Suprapubic skin (tissue), 4 donors: ENCODE measurements at regions not wholly inside any gene's neighbourhood (a gene's known extent, or its start where the extent isn't known, plus 50 kb on each side); places are given as distances from the start of the nearest gene placed in this dataset.

Experiments
- DNase-seq, 2 donors: peaks; one replicate each; pipeline ENCODE4 v3.0.0-alpha.2; 2019; ENCODE audit warnings: low spot score in 2 of 2
- H3K27ac ChIP-seq: fragments of 200-600 bp; sonication (generic); one replicate; pipeline ENCODE4 v1.5.1; 2019
- H3K27me3 ChIP-seq: fragments of 200-600 bp; sonication (generic); one replicate; pipeline ENCODE4 v1.5.1; 2019
- H3K36me3 ChIP-seq: fragments of 200-600 bp; sonication (generic); one replicate; pipeline ENCODE4 v1.5.1; 2019
- H3K4me1 ChIP-seq: fragments of 200-600 bp; sonication (generic); one replicate; pipeline ENCODE4 v1.5.1; 2019
- H3K4me3 ChIP-seq: fragments of 200-600 bp; sonication (generic); one replicate; pipeline ENCODE4 v1.5.1; 2019; ENCODE audit warnings: mild to moderate bottlenecking
- H3K9me3 ChIP-seq: fragments of 200-600 bp; sonication (generic); one replicate; pipeline ENCODE4 v1.5.1; 2019
- EP300 ChIP-seq: sonication (generic); formaldehyde crosslinking; IDR thresholded peaks from one replicate; pipeline ENCODE4 v1.6.1; 2017; ENCODE audit warnings: antibody characterized with exemption
- POLR2A ChIP-seq, 2 donors: fragments of 450-650 bp; IDR thresholded peaks; one replicate each; pipeline ENCODE4 v1.6.1; 2017; ENCODE audit warnings: antibody characterized with exemption in 2 of 2, mild to moderate bottlenecking in 2 of 2, moderate library complexity in 2 of 2
- POLR2AphosphoS5 ChIP-seq, 3 donors: sonication (generic); formaldehyde crosslinking; IDR thresholded peaks; one replicate each; pipeline ENCODE4 v1.6.1; 2017; ENCODE audit warnings: antibody characterized with exemption in 3 of 3
- WGBS: methylation state at CpG from one replicate; pipeline ENCODE4 v1.1.5; 2018; 5-methylcytosine and 5-hydroxymethylcytosine counted together
- TF ChIP-seq, protein P1 (sequence below), 2 donors: fragments of 200-600 bp in 1 of 2; fragments of 450-650 bp in 1 of 2; sonication (generic) in 1 of 2; IDR thresholded peaks; one replicate each; pipeline ENCODE4 v1.5.1; 2016 to 2019; ENCODE audit warnings: antibody characterized with exemption in 2 of 2, mild to moderate bottlenecking in 1 of 2, moderate library complexity in 1 of 2

DNA sequence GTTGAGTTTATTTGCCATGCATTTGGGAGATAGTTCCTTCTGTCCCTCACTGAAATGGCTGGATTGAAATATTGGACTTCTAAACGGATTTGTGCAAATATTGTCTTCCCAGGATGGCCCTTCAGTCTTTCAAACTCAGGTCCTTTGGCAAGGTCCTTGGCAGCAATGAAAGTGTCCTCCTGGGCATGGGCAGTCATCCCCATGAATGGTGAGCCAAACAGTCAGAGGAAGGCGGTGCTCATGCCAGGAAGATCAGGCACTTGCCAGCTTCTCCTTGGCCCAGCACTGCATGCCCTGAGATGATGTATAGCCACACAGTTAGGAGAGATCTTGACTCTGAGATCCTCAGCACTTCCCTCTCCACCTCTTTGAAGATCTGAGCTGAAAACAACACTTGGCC, 221.4 kb upstream of the KLF4 start:
- Histone ChIP-seq H3K9me3 (no peaks in the 10 kb centered on the region), H3K27me3 (no peaks in the 10 kb centered on the region), H3K27ac (no peak overlapping the region), H3K4me1 (peaks cover 13% of the 10 kb centered on the region), H3K36me3 (no peaks in the 10 kb centered on the region), H3K4me3 (no peak overlapping the region)
- WGBS: 58% methylated on average over 2 of the region's 2 CpGs
- no peak for TF ChIP-seq POLR2AphosphoS5 (IDR thresholded peaks at IDR 0.05)
- TF ChIP-seq EP300: no peak
- TF ChIP-seq POLR2A (IDR thresholded peaks at IDR 0.05): no peak
- TF ChIP-seq, protein P1, sequence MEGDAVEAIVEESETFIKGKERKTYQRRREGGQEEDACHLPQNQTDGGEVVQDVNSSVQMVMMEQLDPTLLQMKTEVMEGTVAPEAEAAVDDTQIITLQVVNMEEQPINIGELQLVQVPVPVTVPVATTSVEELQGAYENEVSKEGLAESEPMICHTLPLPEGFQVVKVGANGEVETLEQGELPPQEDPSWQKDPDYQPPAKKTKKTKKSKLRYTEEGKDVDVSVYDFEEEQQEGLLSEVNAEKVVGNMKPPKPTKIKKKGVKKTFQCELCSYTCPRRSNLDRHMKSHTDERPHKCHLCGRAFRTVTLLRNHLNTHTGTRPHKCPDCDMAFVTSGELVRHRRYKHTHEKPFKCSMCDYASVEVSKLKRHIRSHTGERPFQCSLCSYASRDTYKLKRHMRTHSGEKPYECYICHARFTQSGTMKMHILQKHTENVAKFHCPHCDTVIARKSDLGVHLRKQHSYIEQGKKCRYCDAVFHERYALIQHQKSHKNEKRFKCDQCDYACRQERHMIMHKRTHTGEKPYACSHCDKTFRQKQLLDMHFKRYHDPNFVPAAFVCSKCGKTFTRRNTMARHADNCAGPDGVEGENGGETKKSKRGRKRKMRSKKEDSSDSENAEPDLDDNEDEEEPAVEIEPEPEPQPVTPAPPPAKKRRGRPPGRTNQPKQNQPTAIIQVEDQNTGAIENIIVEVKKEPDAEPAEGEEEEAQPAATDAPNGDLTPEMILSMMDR (IDR thresholded peaks at IDR 0.05): no peak
- DNase-seq: no peak

DNA sequence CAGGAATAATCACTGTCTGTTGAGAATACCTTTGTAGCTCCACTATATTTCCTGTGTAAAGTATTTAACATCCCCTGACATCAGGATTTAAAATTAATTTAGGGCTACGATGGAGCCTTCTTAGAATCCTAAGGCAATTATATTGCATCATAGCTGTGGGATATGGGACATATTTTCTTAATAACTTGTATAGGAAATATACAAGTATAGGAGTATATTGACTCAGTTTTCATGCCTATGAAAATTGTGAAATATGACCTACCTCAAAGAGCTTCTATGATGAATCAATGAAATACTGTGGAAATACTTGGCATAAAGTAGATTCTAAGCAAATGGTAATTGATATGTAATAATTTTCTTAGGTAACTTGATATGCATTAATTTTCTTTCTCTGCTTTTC, 221.0 kb upstream of the KLF4 start:
- H3K36me3 ChIP-seq: no peaks in the 10 kb centered on the region
- WGBS: 37% methylated on average over 1 of the region's 1 CpG
- H3K4me1 ChIP-seq: peaks cover 17% of the 10 kb centered on the region
- no peaks in the 10 kb centered on the region for H3K9me3 ChIP-seq
- no peaks in the 10 kb centered on the region for H3K27me3 ChIP-seq
- no peak for DNase-seq
- no peak overlapping the region for H3K27ac ChIP-seq
- H3K4me3 ChIP-seq: no peak overlapping the region
- TF ChIP-seq POLR2AphosphoS5 (IDR thresholded peaks at IDR 0.05): no peak
- no peak for TF ChIP-seq POLR2A (IDR thresholded peaks at IDR 0.05)
- TF ChIP-seq, protein P1 (IDR thresholded peaks at IDR 0.05): no peak
- TF ChIP-seq EP300: no peak

DNA sequence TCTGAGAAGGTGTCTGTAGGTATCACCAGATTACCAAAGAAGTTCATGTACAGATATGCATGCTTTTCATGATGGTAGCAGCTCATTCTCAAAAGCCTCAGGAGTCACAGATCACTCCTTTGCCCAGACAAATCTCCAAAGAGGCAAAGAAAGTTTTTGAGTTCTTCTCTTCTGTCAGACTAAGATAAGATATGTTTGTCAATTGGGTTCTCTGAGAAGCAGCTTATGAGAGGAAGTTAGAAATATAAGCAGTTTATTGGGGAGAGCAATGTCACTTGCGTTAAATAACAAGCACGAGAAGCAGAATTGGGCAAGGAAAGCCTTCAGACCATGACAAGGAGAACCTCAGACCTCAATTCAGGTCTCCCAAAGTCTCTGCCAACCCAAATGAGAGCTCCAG, 219.2 kb upstream of the KLF4 start:
- Histone ChIP-seq H3K4me1 (peaks cover 18% of the 10 kb centered on the region), H3K36me3 (no peaks in the 10 kb centered on the region), H3K27ac (no peak overlapping the region), H3K4me3 (no peak overlapping the region), H3K9me3 (no peaks in the 10 kb centered on the region), H3K27me3 (no peaks in the 10 kb centered on the region)
- TF ChIP-seq POLR2A (IDR thresholded peaks at IDR 0.05): no peak
- DNase-seq: no peak
- WGBS: 84% methylated on average over 2 of the region's 2 CpGs

DNA sequence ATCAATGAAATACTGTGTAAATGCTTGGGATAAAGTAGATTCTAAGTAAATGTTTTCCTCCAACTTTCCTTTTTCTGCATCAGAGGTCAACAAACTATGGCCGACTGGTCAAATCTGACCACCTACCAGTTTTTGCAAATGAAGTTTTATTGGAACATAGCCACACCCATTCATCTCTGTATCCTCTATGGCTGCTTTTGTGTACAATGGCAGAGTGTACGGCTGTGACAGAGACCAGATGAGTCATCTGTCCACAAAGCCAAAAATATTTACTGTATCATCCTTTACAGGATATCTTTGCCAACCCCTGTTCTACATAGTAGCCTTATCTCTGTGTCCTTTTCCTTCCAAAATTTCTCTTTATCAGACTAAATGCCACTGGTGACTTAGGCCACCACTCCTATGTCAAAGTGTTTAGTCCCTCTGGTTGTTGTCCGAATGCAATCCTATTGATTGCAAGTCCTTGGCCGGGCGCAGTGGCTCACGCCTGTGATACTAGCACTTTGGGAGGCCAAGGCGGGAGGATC, 218.4 kb upstream of the KLF4 start:
- H3K9me3 ChIP-seq: no peaks in the 10 kb centered on the region
- H3K4me3 ChIP-seq: no peak overlapping the region
- no peak overlapping the region for H3K27ac ChIP-seq
- DNase-seq: no peak
- H3K36me3 ChIP-seq: no peaks in the 10 kb centered on the region
- no peaks in the 10 kb centered on the region for H3K27me3 ChIP-seq
- no peak for TF ChIP-seq POLR2A (IDR thresholded peaks at IDR 0.05)
- TF ChIP-seq EP300: no peak
- TF ChIP-seq POLR2AphosphoS5 (IDR thresholded peaks at IDR 0.05): no peak
- TF ChIP-seq, protein P1 (IDR thresholded peaks at IDR 0.05): no peak
- WGBS: 81% methylated on average over 7 of the region's 7 CpGs
- H3K4me1 ChIP-seq: peaks cover 18% of the 10 kb centered on the region

DNA sequence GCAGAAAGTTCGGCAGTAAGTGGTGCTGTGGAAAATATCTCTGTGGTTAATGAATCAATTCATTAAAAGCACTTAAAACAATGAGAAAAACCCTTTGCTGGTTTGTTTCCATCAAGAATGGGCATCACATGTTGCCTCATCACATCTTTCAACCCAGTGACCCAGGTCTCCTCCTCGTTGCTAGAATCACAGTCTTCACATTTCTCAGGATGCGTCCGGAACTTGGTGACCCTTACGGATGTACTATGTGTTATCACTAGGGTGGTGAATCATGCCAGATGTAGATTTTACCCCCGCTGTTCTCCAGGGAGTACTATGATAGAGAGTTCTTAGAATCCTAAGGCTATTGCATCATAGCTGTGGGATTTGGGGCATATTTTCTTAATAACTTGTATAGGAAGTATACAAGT, 217.9 kb upstream of the KLF4 start:
- peak in 1 of 2 donors; percentile 21 for DNase-seq
- 46% methylated on average over 6 of the region's 6 CpGs for WGBS
- no peak overlapping the region for H3K27ac ChIP-seq
- no peak for TF ChIP-seq POLR2A (IDR thresholded peaks at IDR 0.05)
- TF ChIP-seq, protein P1 (IDR thresholded peaks at IDR 0.05): no peak
- TF ChIP-seq EP300: no peak
- no peak for TF ChIP-seq POLR2AphosphoS5 (IDR thresholded peaks at IDR 0.05)
- H3K9me3 ChIP-seq: no peaks in the 10 kb centered on the region
- H3K4me3 ChIP-seq: no peak overlapping the region
- no peaks in the 10 kb centered on the region for H3K36me3 ChIP-seq
- H3K4me1 ChIP-seq: peaks cover 16% of the 10 kb centered on the region
- no peaks in the 10 kb centered on the region for H3K27me3 ChIP-seq
